ENCODE measurements at regions not wholly inside any gene's neighbourhood (a gene's known extent, or its start where the extent isn't known, plus 50 kb on each side); places are given as distances from the start of the nearest gene placed in this dataset.
"Not testable (repeated sequence)": the region's sequence is repeated elsewhere in the genome, so short reads cannot be mapped to it uniquely, and the experiment has no call there.

GRCh38 chr13:94906605-94907004 is 194.3 kb upstream of the SOX21 start:
- no peak for DNase-seq (ENCODE audit: low read depth, low spot score)

GRCh38 chr13:94902722-94903407 is 190.5 kb upstream of the SOX21 start:
- no peak for DNase-seq (ENCODE audit: low read depth, low spot score)

GRCh38 chr13:94901070-94901469 is 188.7 kb upstream of the SOX21 start:
- no peak for DNase-seq (ENCODE audit: low read depth, low spot score)

- no peak for DNase-seq (ENCODE audit: low read depth, low spot score)
Observed at GRCh38 chr13:94896719-94897317, 184.5 kb upstream of the SOX21 start.

- DNase-seq (ENCODE audit: low read depth, low spot score): no peak
Observed at GRCh38 chr13:94896238-94896637, 183.9 kb upstream of the SOX21 start.

- DNase-seq (ENCODE audit: low read depth, low spot score): peak; percentile 7
Observed at GRCh38 chr13:94886191-94886590, 173.8 kb upstream of the SOX21 start.

GRCh38 chr13:94880463-94880862 is 168.1 kb upstream of the SOX21 start:
- peak; percentile 85 for DNase-seq (ENCODE audit: low read depth, low spot score)

GRCh38 chr13:94878602-94879165 is 166.3 kb upstream of the SOX21 start:
- no peak for DNase-seq (ENCODE audit: low read depth, low spot score)

GRCh38 chr13:94864474-94864873 is 152.1 kb upstream of the SOX21 start:
- no peak for DNase-seq (ENCODE audit: low read depth, low spot score)

- no peak for DNase-seq (ENCODE audit: low read depth, low spot score)
Observed at GRCh38 chr13:94860981-94861407, 148.6 kb upstream of the SOX21 start.

- no peak for DNase-seq (ENCODE audit: low read depth, low spot score)
Observed at GRCh38 chr13:94859811-94860210, 147.5 kb upstream of the SOX21 start.

GRCh38 chr13:94859278-94859691 is 146.9 kb upstream of the SOX21 start:
- DNase-seq (ENCODE audit: low read depth, low spot score): peak; percentile 8

GRCh38 chr13:94858856-94859255 is 146.5 kb upstream of the SOX21 start:
- DNase-seq (ENCODE audit: low read depth, low spot score): no peak

- DNase-seq (ENCODE audit: low read depth, low spot score): no peak
Observed at GRCh38 chr13:94854688-94855087, 142.3 kb upstream of the SOX21 start.

- DNase-seq (ENCODE audit: low read depth, low spot score): no peak
Observed at GRCh38 chr13:94851576-94851975, 139.2 kb upstream of the SOX21 start.

- no peak for DNase-seq (ENCODE audit: low read depth, low spot score)
Observed at GRCh38 chr13:94849254-94849653, 136.9 kb upstream of the SOX21 start.

- no peak for DNase-seq (ENCODE audit: low read depth, low spot score)
Observed at GRCh38 chr13:94842901-94843300, 130.6 kb upstream of the SOX21 start.

GRCh38 chr13:94837056-94837455 is 124.7 kb upstream of the SOX21 start:
- not testable (repeated sequence) for DNase-seq (ENCODE audit: low read depth, low spot score)

- DNase-seq (ENCODE audit: low read depth, low spot score): no peak
Observed at GRCh38 chr13:94829837-94830365, 117.6 kb upstream of the SOX21 start.

GRCh38 chr13:94829185-94829836 is 117.0 kb upstream of the SOX21 start:
- DNase-seq (ENCODE audit: low read depth, low spot score): no peak

- DNase-seq (ENCODE audit: low read depth, low spot score): no peak
Observed at GRCh38 chr13:94827566-94827965, 115.2 kb upstream of the SOX21 start.

- DNase-seq (ENCODE audit: low read depth, low spot score): peak; percentile 95
Observed at GRCh38 chr13:94825507-94825906, 113.2 kb upstream of the SOX21 start.

Data from ELF-1 (cell line).